PC-9 (cell line): ENCODE measurements at regions not wholly inside any gene's neighbourhood (a gene's known extent, or its start where the extent isn't known, plus 50 kb on each side); places are given as distances from the start of the nearest gene placed in this dataset.
"Not testable (repeated sequence)": the region's sequence is repeated elsewhere in the genome, so short reads cannot be mapped to it uniquely, and the experiment has no call there.

Source experiments
- BruUV-seq: library from RNA; stranded (reverse); fragments of 400-500 nt; replicated peaks from 2 replicates; lab custom pipeline; 2021; lab: Mats Ljungman, UMichigan
- CTCF ChIA-PET: fragments of 300-600 bp; sonication (Branson Sonifier 250); formaldehyde crosslinking; loops from one replicate; lab custom pipeline; 2022; ENCODE audit warnings: antibody characterized with exemption; lab: Charles Lee
- POLR2A ChIA-PET: fragments of 300-600 bp; sonication (Branson Sonifier 250); formaldehyde crosslinking; loops from one replicate; lab custom pipeline; 2022; ENCODE audit warnings: antibody characterized with exemption; ENCODE audit not compliant: unreplicated experiment; lab: Charles Lee
- DNase-seq, 2 experiments: peaks; one replicate each; pipeline versions ENCODE4 v3.0.0 to v3.0.0-alpha.2; 2015 to 2022; ENCODE audit warnings: mixed read lengths in 1 of 2
- H2AFZ ChIP-seq: fragments of 200-600 bp; sonication (generic); 2 replicates; pipeline ENCODE4 v1.8.1; 2017; ENCODE audit warnings: antibody characterized with exemption
- H3F3A ChIP-seq: fragments of 200-600 bp; sonication (generic); 2 replicates; pipeline ENCODE4 v1.8.1; 2017; ENCODE audit warnings: antibody characterized with exemption, mild to moderate bottlenecking, low read depth; ENCODE audit not compliant: insufficient read depth
- H3K27ac ChIP-seq: fragments of 200-600 bp; sonication (generic); 2 replicates; pipeline ENCODE4 v1.6.1; 2016; ENCODE audit warnings: mixed run types
- H3K27me3 ChIP-seq: fragments of 200-600 bp; sonication (generic); 2 replicates; pipeline ENCODE4 v1.6.1; 2016; ENCODE audit warnings: low read depth, mixed run types; ENCODE audit not compliant: insufficient read depth
- H3K36me3 ChIP-seq: fragments of 200-600 bp; sonication (generic); 2 replicates; pipeline ENCODE4 v1.6.1; 2016; ENCODE audit warnings: low read depth, mixed run types
- H3K4me1 ChIP-seq: fragments of 200-600 bp; sonication (generic); replicated peaks from 2 replicates; pipeline ENCODE4 v1.6.1; 2016; ENCODE audit warnings: mixed run types; ENCODE audit not compliant: insufficient read depth
- H3K4me2 ChIP-seq: fragments of 200-600 bp; sonication (generic); 2 replicates; pipeline ENCODE4 v1.6.1; 2017; ENCODE audit warnings: mixed run types
- H3K4me3 ChIP-seq: fragments of 200-600 bp; sonication (generic); 2 replicates; pipeline ENCODE4 v1.6.1; 2016; ENCODE audit warnings: mixed run types
- H3K79me2 ChIP-seq: fragments of 200-600 bp; sonication (generic); 2 replicates; pipeline ENCODE4 v1.6.1; 2017; ENCODE audit warnings: low read depth, mixed run types
- H3K9me2 ChIP-seq: fragments of 200-600 bp; sonication (generic); 2 replicates; pipeline ENCODE4 v1.8.1; 2017; ENCODE audit warnings: mild to moderate bottlenecking; ENCODE audit not compliant: insufficient read depth
- H3K9me3 ChIP-seq: fragments of 200-600 bp; sonication (generic); 2 replicates; pipeline ENCODE4 v1.8.1; 2016; ENCODE audit warnings: low read depth; ENCODE audit not compliant: insufficient read depth
- H4K20me1 ChIP-seq: fragments of 200-600 bp; sonication (generic); 2 replicates; pipeline ENCODE4 v1.8.1; 2017; ENCODE audit not compliant: insufficient read depth
- intact Hi-C: fragments of 100-400 bp; cut with micrococcal nuclease; formaldehyde crosslinking; loops from one replicate; pipeline ENCODE4 v1.10.0; 2022; ENCODE audit not compliant: unreplicated experiment

- H3K27me3 ChIP-seq, intact Hi-C loops, H3K27ac ChIP-seq, H3K79me2 ChIP-seq, POLR2A ChIA-PET, H3K4me3 ChIP-seq, H3F3A ChIP-seq, H3K4me2 ChIP-seq, CTCF ChIA-PET, DNase-seq, H3K9me3 ChIP-seq, H2AFZ ChIP-seq, BruUV-seq, H3K9me2 ChIP-seq, H4K20me1 ChIP-seq, H3K36me3 ChIP-seq, H3K4me1 ChIP-seq: not testable (repeated sequence)
These were observed 63.1 kb upstream of the POTEC start for GRCh38 chr18:14606546-14606945.

- H3F3A ChIP-seq, H3K79me2 ChIP-seq, H4K20me1 ChIP-seq, H3K4me1 ChIP-seq, H3K27ac ChIP-seq, intact Hi-C loops, H2AFZ ChIP-seq, H3K27me3 ChIP-seq, CTCF ChIA-PET, H3K9me3 ChIP-seq, H3K4me3 ChIP-seq, POLR2A ChIA-PET, BruUV-seq, H3K9me2 ChIP-seq, H3K4me2 ChIP-seq, H3K36me3 ChIP-seq, DNase-seq: not testable (repeated sequence)
These were observed 64.0 kb upstream of the POTEC start for GRCh38 chr18:14607360-14607759.

GRCh38 chr18:14612422-14612821 lies 69.0 kb upstream of the POTEC start:
- H4K20me1 ChIP-seq, H3K4me1 ChIP-seq, H3K4me3 ChIP-seq, H3K36me3 ChIP-seq, H3K9me2 ChIP-seq, H3K27ac ChIP-seq, BruUV-seq, H3F3A ChIP-seq, H3K27me3 ChIP-seq, CTCF ChIA-PET, H3K4me2 ChIP-seq, POLR2A ChIA-PET, H3K79me2 ChIP-seq, intact Hi-C loops, DNase-seq, H3K9me3 ChIP-seq, H2AFZ ChIP-seq: not testable (repeated sequence)

- CTCF ChIA-PET, DNase-seq, intact Hi-C loops, H3K36me3 ChIP-seq, H4K20me1 ChIP-seq, H3F3A ChIP-seq, BruUV-seq, H3K4me1 ChIP-seq, H3K4me2 ChIP-seq, H3K27ac ChIP-seq, H3K9me2 ChIP-seq, H3K79me2 ChIP-seq, H3K4me3 ChIP-seq, H3K9me3 ChIP-seq, H3K27me3 ChIP-seq, H2AFZ ChIP-seq, POLR2A ChIA-PET: not testable (repeated sequence)
These were observed 71.1 kb upstream of the POTEC start for GRCh38 chr18:14614485-14614884.

- intact Hi-C loops, H3K27ac ChIP-seq, H3F3A ChIP-seq, H3K4me3 ChIP-seq, H3K4me2 ChIP-seq, H4K20me1 ChIP-seq, DNase-seq, H3K9me3 ChIP-seq, H3K27me3 ChIP-seq, CTCF ChIA-PET, H3K79me2 ChIP-seq, H3K4me1 ChIP-seq, BruUV-seq, H2AFZ ChIP-seq, H3K36me3 ChIP-seq, H3K9me2 ChIP-seq, POLR2A ChIA-PET: not testable (repeated sequence)
These were observed 83.9 kb upstream of the POTEC start for GRCh38 chr18:14627336-14627735.

- H3K4me2 ChIP-seq, H3K27me3 ChIP-seq, DNase-seq, H3K79me2 ChIP-seq, H3K4me1 ChIP-seq, intact Hi-C loops, H3K4me3 ChIP-seq, H2AFZ ChIP-seq, H3K36me3 ChIP-seq, H3F3A ChIP-seq, POLR2A ChIA-PET, CTCF ChIA-PET, BruUV-seq, H4K20me1 ChIP-seq, H3K9me3 ChIP-seq, H3K27ac ChIP-seq, H3K9me2 ChIP-seq: not testable (repeated sequence)
These were observed 85.1 kb upstream of the POTEC start for GRCh38 chr18:14628323-14628978.

- not testable (repeated sequence) for BruUV-seq, H3K4me2 ChIP-seq, DNase-seq
These were observed 85.6 kb upstream of the POTEC start for GRCh38 chr18:14628979-14629325.

More at GRCh38 chr18:14628979-14629325, 85.6 kb upstream of the POTEC start:
- H2AFZ ChIP-seq, H3K27me3 ChIP-seq, H3K36me3 ChIP-seq, H3K27ac ChIP-seq, H3K4me1 ChIP-seq, H3K9me3 ChIP-seq, H3K4me3 ChIP-seq, H3K79me2 ChIP-seq, H4K20me1 ChIP-seq, H3F3A ChIP-seq, POLR2A ChIA-PET, intact Hi-C loops, H3K9me2 ChIP-seq, CTCF ChIA-PET: not testable (repeated sequence)
